GM10266 (cell line): ENCODE measurements at regions not wholly inside any gene's neighbourhood (a gene's known extent, or its start where the extent isn't known, plus 50 kb on each side); places are given as distances from the start of the nearest gene placed in this dataset.

Experiments used
- DNase-seq: peaks from one replicate; pipeline ENCODE4 v3.0.0; 2012; ENCODE audit errors: extremely low spot score
- CTCF ChIP-seq: IDR thresholded peaks from 2 replicates; pipeline ENCODE4 v1.5.1; 2012; ENCODE audit warnings: mild to moderate bottlenecking, low read depth; ENCODE audit not compliant: control insufficient read depth, insufficient read depth; ENCODE audit errors: missing control alignments

- no peak for TF ChIP-seq CTCF
- DNase-seq = no peak
Observed at GRCh38 chr7:153414288-153414629, 637.9 kb upstream of the DPP6 start.

- no peak for TF ChIP-seq CTCF
- DNase-seq = no peak
Observed at GRCh38 chr7:153415632-153416031, 636.6 kb upstream of the DPP6 start.

- no peak for DNase-seq
- no peak for TF ChIP-seq CTCF
Observed at GRCh38 chr7:153422291-153423209, 629.6 kb upstream of the DPP6 start.

GRCh38 chr7:153423210-153423590, 629.0 kb upstream of the DPP6 start:
- DNase-seq = no peak
- TF ChIP-seq CTCF = no peak

GRCh38 chr7:153430931-153431330, 621.3 kb upstream of the DPP6 start:
- no peak for DNase-seq
- TF ChIP-seq CTCF = no peak

- no peak for TF ChIP-seq CTCF
- no peak for DNase-seq
Observed at GRCh38 chr7:153432063-153432462, 620.1 kb upstream of the DPP6 start.

GRCh38 chr7:153433223-153433622, 619.0 kb upstream of the DPP6 start:
- no peak for TF ChIP-seq CTCF
- DNase-seq = no peak
